Adrenal gland (tissue), 5 donors: ENCODE measurements at regions not wholly inside any gene's neighbourhood (a gene's known extent, or its start where the extent isn't known, plus 50 kb on each side); places are given as distances from the start of the nearest gene placed in this dataset.
"Not testable (repeated sequence)": the region's sequence is repeated elsewhere in the genome, so short reads cannot be mapped to it uniquely, and the experiment has no call there.

Experiments used
- POLR2A ChIP-seq, 2 donors: fragments of 450-650 bp; IDR thresholded peaks; one replicate each; pipeline ENCODE4 v1.6.1; 2017; ENCODE audit warnings: antibody characterized with exemption in 2 of 2, mild to moderate bottlenecking in 2 of 2, moderate library complexity in 1 of 2
- TF ChIP-seq, protein P1 (sequence below), 6 experiments: fragments of 450-650 bp in 4 of 6; fragments of 200-600 bp in 2 of 6; sonication (generic) in 1 of 6; IDR thresholded peaks; 1 replicate in 5 of 6; 2 replicates in 1 of 6; pipeline versions ENCODE4 v1.5.1 to v1.8.0; 2016 to 2021; ENCODE audit warnings: antibody characterized with exemption in 6 of 6, mild to moderate bottlenecking in 2 of 6, moderate library complexity in 1 of 6
- donor health status: DM: no; HTN: no; CAD: no.

DNA sequence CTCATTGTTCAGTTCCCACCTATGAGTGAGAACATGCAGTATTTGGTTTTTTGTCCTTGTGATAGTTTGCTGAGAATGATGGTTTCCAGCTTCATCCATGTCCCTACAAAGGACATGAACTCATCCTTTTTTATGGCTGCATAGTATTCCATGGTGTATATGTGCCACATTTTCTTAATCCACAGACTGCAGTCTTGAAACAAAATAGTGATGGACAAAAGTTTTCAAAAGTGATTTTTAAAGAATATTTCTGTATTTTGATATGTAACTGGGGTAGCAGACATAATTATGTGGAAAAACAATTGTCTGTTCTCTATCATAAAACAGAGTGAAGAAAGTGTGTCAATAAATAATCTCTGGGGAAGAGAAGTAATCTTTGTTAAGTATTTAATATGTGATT, 148.2 kb downstream of the PDCD6IP start:
- TF ChIP-seq, protein P1, sequence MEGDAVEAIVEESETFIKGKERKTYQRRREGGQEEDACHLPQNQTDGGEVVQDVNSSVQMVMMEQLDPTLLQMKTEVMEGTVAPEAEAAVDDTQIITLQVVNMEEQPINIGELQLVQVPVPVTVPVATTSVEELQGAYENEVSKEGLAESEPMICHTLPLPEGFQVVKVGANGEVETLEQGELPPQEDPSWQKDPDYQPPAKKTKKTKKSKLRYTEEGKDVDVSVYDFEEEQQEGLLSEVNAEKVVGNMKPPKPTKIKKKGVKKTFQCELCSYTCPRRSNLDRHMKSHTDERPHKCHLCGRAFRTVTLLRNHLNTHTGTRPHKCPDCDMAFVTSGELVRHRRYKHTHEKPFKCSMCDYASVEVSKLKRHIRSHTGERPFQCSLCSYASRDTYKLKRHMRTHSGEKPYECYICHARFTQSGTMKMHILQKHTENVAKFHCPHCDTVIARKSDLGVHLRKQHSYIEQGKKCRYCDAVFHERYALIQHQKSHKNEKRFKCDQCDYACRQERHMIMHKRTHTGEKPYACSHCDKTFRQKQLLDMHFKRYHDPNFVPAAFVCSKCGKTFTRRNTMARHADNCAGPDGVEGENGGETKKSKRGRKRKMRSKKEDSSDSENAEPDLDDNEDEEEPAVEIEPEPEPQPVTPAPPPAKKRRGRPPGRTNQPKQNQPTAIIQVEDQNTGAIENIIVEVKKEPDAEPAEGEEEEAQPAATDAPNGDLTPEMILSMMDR (IDR thresholded peaks at IDR 0.05): not testable (repeated sequence)
- TF ChIP-seq POLR2A (IDR thresholded peaks at IDR 0.05): not testable (repeated sequence)
